Smooth muscle cell (in vitro differentiated cells): ENCODE measurements at regions not wholly inside any gene's neighbourhood (a gene's known extent, or its start where the extent isn't known, plus 50 kb on each side); places are given as distances from the start of the nearest gene placed in this dataset.

Experiments used
- DNase-seq: peaks from one replicate; lab custom pipeline; 2025; ENCODE audit not compliant: unreplicated experiment; lab: John Stamatoyannopoulos, UW
- H2AFZ ChIP-seq: fragments of 200-600 bp; sonication (generic); 2 replicates; pipeline ENCODE4 v1.6.0; 2016; ENCODE audit warnings: antibody characterized with exemption, low read depth, mild to moderate bottlenecking
- H3F3A ChIP-seq: fragments of 200-600 bp; sonication (generic); 2 replicates; pipeline ENCODE4 v1.6.0; 2017; ENCODE audit warnings: antibody characterized with exemption, low read depth
- H3K27ac ChIP-seq: fragments of 200-600 bp; sonication (generic); 2 replicates; pipeline ENCODE4 v1.5.1; 2016; ENCODE audit warnings: low read depth, mild to moderate bottlenecking
- H3K27me3 ChIP-seq: fragments of 200-600 bp; sonication (generic); 2 replicates; pipeline ENCODE4 v1.6.1; 2016; ENCODE audit warnings: low read depth, mild to moderate bottlenecking
- H3K36me3 ChIP-seq: fragments of 200-600 bp; sonication (generic); 2 replicates; pipeline ENCODE4 v1.5.1; 2016; ENCODE audit warnings: low read depth
- H3K4me1 ChIP-seq: fragments of 200-600 bp; sonication (generic); 2 replicates; pipeline ENCODE4 v1.5.1; 2016; ENCODE audit warnings: low read depth
- H3K4me2 ChIP-seq: fragments of 200-600 bp; sonication (generic); 2 replicates; pipeline ENCODE4 v1.6.0; 2016; ENCODE audit warnings: mild to moderate bottlenecking
- H3K4me3 ChIP-seq: fragments of 200-600 bp; sonication (generic); 2 replicates; pipeline ENCODE4 v1.5.1; 2016; ENCODE audit warnings: mild to moderate bottlenecking
- H3K79me2 ChIP-seq: fragments of 200-600 bp; sonication (generic); 2 replicates; pipeline ENCODE4 v1.6.0; 2016; ENCODE audit warnings: low read depth, mild to moderate bottlenecking
- H3K9ac ChIP-seq: fragments of 200-600 bp; sonication (generic); 2 replicates; pipeline ENCODE4 v1.6.0; 2016; ENCODE audit warnings: low read depth
- H3K9me3 ChIP-seq: fragments of 200-600 bp; sonication (generic); replicated peaks from 2 replicates; pipeline ENCODE4 v1.5.1; 2016; ENCODE audit warnings: low read depth
- H4K20me1 ChIP-seq: fragments of 200-600 bp; sonication (generic); 2 replicates; pipeline ENCODE4 v1.6.0; 2016; ENCODE audit warnings: low read depth
- CTCF ChIP-seq: fragments of 200-600 bp; sonication (generic); IDR thresholded peaks from 2 replicates; pipeline ENCODE4 v1.5.1; 2017; ENCODE audit warnings: borderline replicate concordance, mild to moderate bottlenecking, antibody characterized with exemption; ENCODE audit not compliant: insufficient read depth, poor library complexity, severe bottlenecking
- WGBS: methylation state at CpG from one replicate; pipeline ENCODE4 v1.1.7; 2016; ENCODE audit warnings: low lambda C conversion rate; 5-methylcytosine and 5-hydroxymethylcytosine counted together

GRCh38 chr18:24975496-24976372, 376.2 kb downstream of the ZNF521 start:
- H3K4me2 ChIP-seq: no peak overlapping the region
- peaks cover 21% of the 10 kb centered on the region for H3K4me1 ChIP-seq
- no peak overlapping the region for H2AFZ ChIP-seq
- H3F3A ChIP-seq: no peaks in the 10 kb centered on the region
- no peaks in the 10 kb centered on the region for H3K27me3 ChIP-seq
- DNase-seq: no peak
- no peak for TF ChIP-seq CTCF
- H3K9me3 ChIP-seq: no peaks in the 10 kb centered on the region
- H3K79me2 ChIP-seq: no peaks in the 10 kb centered on the region
- H4K20me1 ChIP-seq: no peaks in the 10 kb centered on the region
- H3K27ac ChIP-seq: no peak overlapping the region
- WGBS: 87% methylated on average over 6 of the region's 6 CpGs
- H3K36me3 ChIP-seq: no peaks in the 10 kb centered on the region
- H3K9ac ChIP-seq: no peak overlapping the region
- H3K4me3 ChIP-seq: no peak overlapping the region

GRCh38 chr18:24976502-24976901, 375.5 kb downstream of the ZNF521 start:
- Histone ChIP-seq H3K27ac (no peak overlapping the region), H4K20me1 (no peaks in the 10 kb centered on the region), H3F3A (no peaks in the 10 kb centered on the region), H3K4me1 (peaks cover 21% of the 10 kb centered on the region), H3K36me3 (no peaks in the 10 kb centered on the region), H3K27me3 (no peaks in the 10 kb centered on the region), H3K4me2 (no peak overlapping the region), H2AFZ (no peak overlapping the region), H3K9ac (no peak overlapping the region), H3K9me3 (no peaks in the 10 kb centered on the region), H3K79me2 (no peaks in the 10 kb centered on the region), H3K4me3 (no peak overlapping the region)
- DNase-seq: no peak
- no peak for TF ChIP-seq CTCF
- 74% methylated on average over 4 of the region's 4 CpGs for WGBS

- no peak for DNase-seq
- Histone ChIP-seq H3K4me1 (peaks cover 35% of the 10 kb centered on the region), H3K36me3 (no peaks in the 10 kb centered on the region), H3K4me3 (no peak overlapping the region), H4K20me1 (no peaks in the 10 kb centered on the region), H3K9me3 (no peaks in the 10 kb centered on the region), H3K79me2 (no peaks in the 10 kb centered on the region), H3K27ac (no peak overlapping the region), H3K4me2 (no peak overlapping the region), H3K27me3 (no peaks in the 10 kb centered on the region), H3K9ac (no peak overlapping the region), H2AFZ (no peak overlapping the region), H3F3A (no peaks in the 10 kb centered on the region)
- 67% methylated on average over 4 of the region's 4 CpGs for WGBS
- TF ChIP-seq CTCF: no peak
Measured at GRCh38 chr18:24979235-24979634, 372.7 kb downstream of the ZNF521 start.

- H3K9me3 ChIP-seq: no peaks in the 10 kb centered on the region
- peaks cover 1% of the 10 kb centered on the region for H3F3A ChIP-seq
- H3K27ac ChIP-seq: peak overlapping the region; percentile 42
- no peak for TF ChIP-seq CTCF
- H3K79me2 ChIP-seq: no peaks in the 10 kb centered on the region
- H3K36me3 ChIP-seq: no peaks in the 10 kb centered on the region
- peak overlapping the region; percentile 13 for H3K4me2 ChIP-seq
- H3K4me1 ChIP-seq: peaks cover 52% of the 10 kb centered on the region
- WGBS: 7% methylated on average over 2 of the region's 2 CpGs
- H3K4me3 ChIP-seq: no peak overlapping the region
- H2AFZ ChIP-seq: no peak overlapping the region
- DNase-seq: no peak
- no peak overlapping the region for H3K9ac ChIP-seq
- no peaks in the 10 kb centered on the region for H3K27me3 ChIP-seq
- no peaks in the 10 kb centered on the region for H4K20me1 ChIP-seq
Measured at GRCh38 chr18:24982831-24983230, 369.1 kb downstream of the ZNF521 start.
